Mesothelial cell of epicardium (in vitro differentiated cells): ENCODE measurements at regions not wholly inside any gene's neighbourhood (a gene's known extent, or its start where the extent isn't known, plus 50 kb on each side); places are given as distances from the start of the nearest gene placed in this dataset.

Source experiments
- DNase-seq, 2 experiments: peaks; one replicate each; pipeline ENCODE4 v3.0.0; 2021; ENCODE audit warnings: low spot score in 2 of 2; ENCODE audit not compliant: unreplicated experiment in 2 of 2
- H3K27ac Mint-ChIP-seq: 2 replicates; pipeline ENCODE4 v1.8.0; 2021; ENCODE audit warnings: mixed read lengths
- H3K27me3 Mint-ChIP-seq: 2 replicates; pipeline ENCODE4 v1.8.0; 2021; ENCODE audit warnings: low read depth, mixed read lengths
- H3K36me3 Mint-ChIP-seq: 2 replicates; pipeline ENCODE4 v1.8.0; 2021; ENCODE audit warnings: mixed read lengths
- H3K4me1 Mint-ChIP-seq: 2 replicates; pipeline ENCODE4 v1.8.0; 2021; ENCODE audit warnings: mixed read lengths
- H3K4me3 Mint-ChIP-seq: 2 replicates; pipeline ENCODE4 v1.8.0; 2021; ENCODE audit warnings: mild to moderate bottlenecking, moderate library complexity, mixed read lengths
- H3K9me3 Mint-ChIP-seq: 2 replicates; pipeline ENCODE4 v1.8.0; 2021; ENCODE audit warnings: mixed read lengths
- TF ChIP-seq, protein P1 (sequence below): fragments of 200-600 bp; sonication (generic); IDR thresholded peaks from one replicate; pipeline ENCODE4 v1.5.0; 2021; ENCODE audit warnings: antibody characterized with exemption; ENCODE audit not compliant: unreplicated experiment

DNA sequence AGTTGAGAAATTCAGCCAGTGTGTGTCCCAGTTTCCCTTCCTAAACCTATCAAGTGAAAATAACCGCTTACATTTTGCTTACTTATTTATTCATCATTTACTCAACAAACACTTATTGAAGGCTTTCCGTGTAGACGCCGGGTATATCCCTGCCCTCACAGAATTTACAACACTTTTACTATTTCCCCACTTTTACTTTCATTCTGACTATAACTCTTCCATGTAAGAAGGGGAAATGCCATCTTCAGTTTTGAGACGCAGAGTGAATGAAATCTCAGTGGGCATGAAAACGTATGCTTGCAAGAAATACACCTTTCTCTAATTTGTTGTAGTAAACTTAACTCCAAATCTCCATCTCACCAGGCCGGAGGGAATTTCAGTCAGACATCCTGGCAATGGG, 251.0 kb upstream of the CHAC2 start:
- TF ChIP-seq, protein P1, sequence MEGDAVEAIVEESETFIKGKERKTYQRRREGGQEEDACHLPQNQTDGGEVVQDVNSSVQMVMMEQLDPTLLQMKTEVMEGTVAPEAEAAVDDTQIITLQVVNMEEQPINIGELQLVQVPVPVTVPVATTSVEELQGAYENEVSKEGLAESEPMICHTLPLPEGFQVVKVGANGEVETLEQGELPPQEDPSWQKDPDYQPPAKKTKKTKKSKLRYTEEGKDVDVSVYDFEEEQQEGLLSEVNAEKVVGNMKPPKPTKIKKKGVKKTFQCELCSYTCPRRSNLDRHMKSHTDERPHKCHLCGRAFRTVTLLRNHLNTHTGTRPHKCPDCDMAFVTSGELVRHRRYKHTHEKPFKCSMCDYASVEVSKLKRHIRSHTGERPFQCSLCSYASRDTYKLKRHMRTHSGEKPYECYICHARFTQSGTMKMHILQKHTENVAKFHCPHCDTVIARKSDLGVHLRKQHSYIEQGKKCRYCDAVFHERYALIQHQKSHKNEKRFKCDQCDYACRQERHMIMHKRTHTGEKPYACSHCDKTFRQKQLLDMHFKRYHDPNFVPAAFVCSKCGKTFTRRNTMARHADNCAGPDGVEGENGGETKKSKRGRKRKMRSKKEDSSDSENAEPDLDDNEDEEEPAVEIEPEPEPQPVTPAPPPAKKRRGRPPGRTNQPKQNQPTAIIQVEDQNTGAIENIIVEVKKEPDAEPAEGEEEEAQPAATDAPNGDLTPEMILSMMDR, result no peak
- no peaks in the 10 kb centered on the region for H3K27me3 Mint-ChIP-seq
- no peaks in the 10 kb centered on the region for H3K36me3 Mint-ChIP-seq
- H3K4me3 Mint-ChIP-seq, result no peak overlapping the region
- H3K9me3 Mint-ChIP-seq, result no peaks in the 10 kb centered on the region
- DNase-seq, result no peak
- peaks cover 15% of the 10 kb centered on the region for H3K4me1 Mint-ChIP-seq
- H3K27ac Mint-ChIP-seq, result no peak overlapping the region

DNA sequence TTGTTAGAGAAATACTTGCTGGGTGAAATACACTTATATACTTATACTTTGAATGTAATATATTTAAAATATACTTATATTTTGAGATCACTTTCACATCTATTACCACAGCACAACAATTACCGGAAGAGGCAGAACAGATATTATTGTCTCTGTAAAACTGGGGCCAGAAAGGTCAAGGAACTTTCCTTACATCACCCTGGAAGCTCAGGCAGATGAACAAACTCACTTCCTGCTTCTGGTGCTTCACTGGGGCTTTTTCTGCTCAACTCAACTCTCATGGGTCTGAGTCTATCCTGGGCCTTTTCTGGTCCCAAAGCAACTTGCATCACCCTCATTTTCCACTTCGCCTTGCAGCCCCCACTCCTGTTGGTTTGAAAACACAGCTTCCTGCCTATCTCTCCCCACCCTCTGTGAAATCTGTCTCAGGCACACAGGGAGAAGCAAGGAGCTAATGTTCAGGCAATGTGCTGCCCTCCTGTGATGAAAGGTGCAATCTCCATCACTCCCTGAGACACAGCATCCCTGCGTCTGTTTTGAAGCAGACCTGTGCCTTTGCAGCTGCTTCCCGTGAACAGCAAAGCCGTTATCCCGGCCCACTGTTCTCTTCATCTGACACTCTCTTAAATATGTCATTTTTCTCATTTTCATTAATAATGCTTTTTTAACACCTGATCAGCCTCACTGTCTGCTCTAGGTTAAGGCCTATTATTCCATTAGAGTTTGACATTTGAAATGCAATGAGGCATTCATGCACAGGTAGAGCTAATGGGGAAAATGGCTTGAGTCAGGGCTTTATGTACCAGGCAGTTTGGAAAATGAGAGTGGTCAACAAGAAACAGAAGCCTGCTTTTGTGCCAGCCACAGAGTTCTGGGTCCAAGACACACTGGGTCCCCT, 251.9 kb upstream of the CHAC2 start:
- Mint-ChIP-seq H3K27ac (no peak overlapping the region), H3K36me3 (no peaks in the 10 kb centered on the region), H3K27me3 (no peaks in the 10 kb centered on the region), H3K4me1 (peaks cover 12% of the 10 kb centered on the region), H3K4me3 (no peak overlapping the region), H3K9me3 (no peaks in the 10 kb centered on the region)
- TF ChIP-seq, protein P1, result no peak
- DNase-seq, result no peak

DNA sequence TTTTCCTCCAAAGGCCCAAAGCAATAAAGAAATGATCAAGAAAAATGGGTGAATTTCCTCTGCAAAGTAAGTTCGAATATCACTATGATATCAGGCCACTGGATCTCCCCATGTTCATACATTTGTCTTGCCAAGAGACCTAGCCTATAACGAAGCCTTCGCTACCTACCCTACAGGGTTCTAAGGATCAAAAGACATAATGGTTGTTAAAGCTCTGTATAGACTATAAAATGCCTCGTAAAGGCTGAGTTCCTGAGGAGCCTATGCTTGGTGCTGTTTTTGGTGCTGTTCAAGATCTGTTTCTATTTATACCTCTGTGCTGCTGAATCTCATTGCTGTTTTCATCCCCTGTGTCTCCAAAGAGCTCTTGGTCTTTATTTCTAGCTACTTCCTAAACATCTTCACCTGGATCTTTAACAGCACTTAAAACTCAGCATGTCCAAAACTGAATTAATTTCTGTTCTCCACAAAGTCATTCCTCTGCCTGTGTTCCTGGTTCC, 254.4 kb upstream of the CHAC2 start:
- H3K36me3 Mint-ChIP-seq, result no peaks in the 10 kb centered on the region
- H3K4me3 Mint-ChIP-seq, result no peak overlapping the region
- no peaks in the 10 kb centered on the region for H3K27me3 Mint-ChIP-seq
- no peaks in the 10 kb centered on the region for H3K4me1 Mint-ChIP-seq
- H3K9me3 Mint-ChIP-seq, result peaks cover 4% of the 10 kb centered on the region
- DNase-seq, result no peak
- TF ChIP-seq, protein P1, result no peak
- H3K27ac Mint-ChIP-seq, result no peak overlapping the region

DNA sequence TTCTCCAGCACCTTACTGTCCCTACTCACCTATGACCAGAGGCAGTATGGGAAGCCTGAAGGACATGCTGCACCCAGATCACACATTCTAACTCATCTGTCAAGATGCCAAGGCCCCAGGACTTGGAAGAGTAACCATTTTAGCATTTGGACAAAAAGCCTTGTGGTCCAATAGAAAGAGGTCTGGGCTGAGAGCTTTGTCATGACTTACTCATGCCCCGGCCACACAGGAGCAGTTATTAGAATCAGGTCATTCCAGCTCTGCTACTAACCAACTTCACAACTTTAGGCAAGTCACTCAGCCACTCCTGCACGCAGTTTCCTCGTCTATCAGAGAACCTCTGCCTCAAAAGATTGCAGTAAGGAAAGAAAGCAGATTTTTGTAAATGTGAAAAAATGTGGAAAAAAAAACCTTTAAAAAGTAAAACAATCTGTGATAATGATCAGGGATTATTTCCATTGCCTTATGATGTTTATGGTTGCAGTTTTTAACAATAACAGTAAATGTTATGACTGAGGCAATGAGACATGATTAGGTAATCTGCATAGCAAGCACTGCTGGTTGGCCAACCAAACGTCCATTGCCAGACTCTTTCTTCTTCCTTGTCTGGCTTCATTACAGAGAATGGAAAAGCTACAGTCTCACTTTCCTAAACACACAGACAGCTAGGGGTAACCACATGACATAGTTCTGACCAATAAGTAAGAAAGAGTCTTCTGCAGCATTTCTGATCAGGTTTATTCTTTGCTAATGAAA, 255.4 kb upstream of the CHAC2 start:
- no peaks in the 10 kb centered on the region for H3K4me1 Mint-ChIP-seq
- H3K36me3 Mint-ChIP-seq, result no peaks in the 10 kb centered on the region
- peaks cover 4% of the 10 kb centered on the region for H3K9me3 Mint-ChIP-seq
- TF ChIP-seq, protein P1, result no peak
- H3K4me3 Mint-ChIP-seq, result no peak overlapping the region
- no peak for DNase-seq
- H3K27me3 Mint-ChIP-seq, result no peaks in the 10 kb centered on the region
- H3K27ac Mint-ChIP-seq, result no peak overlapping the region

DNA sequence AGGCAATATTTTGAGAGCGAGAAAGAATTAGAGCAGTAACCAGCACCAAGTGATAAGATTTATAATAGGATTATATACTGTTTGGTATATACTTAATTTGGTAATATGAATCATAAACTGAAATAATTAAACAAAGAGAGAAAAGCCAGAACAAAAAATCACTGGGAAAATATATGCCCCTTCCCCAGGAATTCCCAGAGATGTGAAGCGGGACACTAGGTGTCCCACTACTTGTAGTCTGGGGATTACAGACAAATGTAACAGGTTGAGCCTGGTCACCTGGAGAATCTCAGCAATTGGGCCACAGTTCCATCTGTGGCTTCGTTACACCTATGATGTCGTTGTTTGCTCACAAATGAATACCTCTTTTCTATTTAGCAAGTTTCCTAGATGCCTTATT, 256.1 kb upstream of the CHAC2 start:
- Mint-ChIP-seq H3K9me3 (peaks cover 4% of the 10 kb centered on the region), H3K4me3 (no peak overlapping the region), H3K4me1 (no peaks in the 10 kb centered on the region), H3K27ac (no peak overlapping the region), H3K27me3 (no peaks in the 10 kb centered on the region), H3K36me3 (no peaks in the 10 kb centered on the region)
- DNase-seq, result no peak
- TF ChIP-seq, protein P1, result no peak
